OCI-LY1 (cell line): ENCODE measurements at regions not wholly inside any gene's neighbourhood (a gene's known extent, or its start where the extent isn't known, plus 50 kb on each side); places are given as distances from the start of the nearest gene placed in this dataset.

ENCODE experiments used
- H2AFZ ChIP-seq: fragments of 200-600 bp; sonication (generic), shearing (Covaris generic); 2 replicates; pipeline ENCODE4 v1.6.0; 2014; ENCODE audit warnings: antibody characterized with exemption, mild to moderate bottlenecking, low read length
- H3F3A ChIP-seq: fragments of 200-600 bp; sonication (generic), shearing (Covaris generic); 2 replicates; pipeline ENCODE4 v1.6.0; 2014; ENCODE audit warnings: mild to moderate bottlenecking, antibody characterized with exemption, low read length, moderate library complexity; ENCODE audit not compliant: insufficient read depth
- H3K27ac ChIP-seq: fragments of 200-600 bp; sonication (generic); 2 replicates; pipeline ENCODE4 v1.5.1; 2014; ENCODE audit warnings: low read length, mixed run types, mild to moderate bottlenecking, low read depth; ENCODE audit not compliant: poor library complexity, severe bottlenecking
- H3K27me3 ChIP-seq: fragments of 200-600 bp; sonication (generic); 2 replicates; pipeline ENCODE4 v1.6.0; 2014; ENCODE audit warnings: antibody characterized with exemption, mild to moderate bottlenecking, low read length, moderate library complexity; ENCODE audit not compliant: insufficient read depth
- H3K36me3 ChIP-seq: fragments of 200-600 bp; sonication (generic); 2 replicates; pipeline ENCODE4 v1.6.1; 2014; ENCODE audit warnings: mild to moderate bottlenecking, antibody characterized with exemption, low read length, moderate library complexity, mixed read lengths; ENCODE audit not compliant: insufficient read depth
- H3K4me1 ChIP-seq: fragments of 200-600 bp; sonication (generic); 2 replicates; pipeline ENCODE4 v1.5.1; 2014; ENCODE audit warnings: mild to moderate bottlenecking, low read length, moderate library complexity; ENCODE audit not compliant: insufficient read depth, severe bottlenecking
- H3K4me2 ChIP-seq: fragments of 200-600 bp; sonication (generic), shearing (Covaris generic); 2 replicates; pipeline ENCODE4 v1.6.1; 2014; ENCODE audit warnings: low read length
- H3K4me3 ChIP-seq: fragments of 200-600 bp; sonication (generic); 2 replicates; pipeline ENCODE4 v1.5.1; 2014; ENCODE audit warnings: low read length, low read depth, mild to moderate bottlenecking, mixed read lengths; ENCODE audit not compliant: poor library complexity, severe bottlenecking
- H3K79me2 ChIP-seq: fragments of 200-600 bp; shearing (Covaris generic); 2 replicates; pipeline ENCODE4 v1.6.1; 2016; ENCODE audit warnings: mixed run types, low read length, mixed read lengths; ENCODE audit not compliant: insufficient read depth
- H3K9ac ChIP-seq: fragments of 200-600 bp; sonication (generic), shearing (Covaris generic); 2 replicates; pipeline ENCODE4 v1.6.1; 2014; ENCODE audit warnings: mild to moderate bottlenecking, low read length, mixed read lengths
- H3K9me2 ChIP-seq: fragments of 200-600 bp; sonication (generic), shearing (Covaris generic); 2 replicates; pipeline ENCODE4 v1.6.1; 2014; ENCODE audit warnings: low read depth, mild to moderate bottlenecking, low read length, mixed read lengths
- H3K9me3 ChIP-seq: fragments of 200-600 bp; shearing (Covaris generic); 2 replicates; pipeline ENCODE4 v1.6.1; 2014; ENCODE audit warnings: low read length, mixed read lengths
- H4K20me1 ChIP-seq: fragments of 200-600 bp; sonication (generic), shearing (Covaris generic); 2 replicates; pipeline ENCODE4 v1.6.0; 2016; ENCODE audit warnings: mild to moderate bottlenecking, low read length; ENCODE audit not compliant: insufficient read depth
- EZH2 ChIP-seq: fragments of 200-600 bp; sonication (generic), shearing (Covaris generic); IDR thresholded peaks from 2 replicates; pipeline ENCODE4 v1.8.0; 2017; ENCODE audit warnings: borderline replicate concordance, mixed run types, mild to moderate bottlenecking, antibody characterized with exemption, low read length, moderate library complexity, mixed read lengths
- TF ChIP-seq, protein P1 (sequence below): fragments of 200-600 bp; sonication (generic), shearing (Covaris generic); IDR thresholded peaks from 2 replicates; pipeline ENCODE4 v1.5.1; 2017; ENCODE audit warnings: mild to moderate bottlenecking, antibody characterized with exemption, low read length, moderate library complexity, mixed read lengths

- Histone ChIP-seq H3K79me2 (no peaks in the 10 kb centered on the region), H3K4me3 (no peak overlapping the region), H3K9me3 (peaks cover 9% of the 10 kb centered on the region; the same call in 1 of the 2 replicates)
Observed at GRCh38 chr7:68917041-68917651, 681.1 kb upstream of the AUTS2 start.

GRCh38 chr7:68918621-68919020 lies 679.7 kb upstream of the AUTS2 start:
- TF ChIP-seq, protein P1, sequence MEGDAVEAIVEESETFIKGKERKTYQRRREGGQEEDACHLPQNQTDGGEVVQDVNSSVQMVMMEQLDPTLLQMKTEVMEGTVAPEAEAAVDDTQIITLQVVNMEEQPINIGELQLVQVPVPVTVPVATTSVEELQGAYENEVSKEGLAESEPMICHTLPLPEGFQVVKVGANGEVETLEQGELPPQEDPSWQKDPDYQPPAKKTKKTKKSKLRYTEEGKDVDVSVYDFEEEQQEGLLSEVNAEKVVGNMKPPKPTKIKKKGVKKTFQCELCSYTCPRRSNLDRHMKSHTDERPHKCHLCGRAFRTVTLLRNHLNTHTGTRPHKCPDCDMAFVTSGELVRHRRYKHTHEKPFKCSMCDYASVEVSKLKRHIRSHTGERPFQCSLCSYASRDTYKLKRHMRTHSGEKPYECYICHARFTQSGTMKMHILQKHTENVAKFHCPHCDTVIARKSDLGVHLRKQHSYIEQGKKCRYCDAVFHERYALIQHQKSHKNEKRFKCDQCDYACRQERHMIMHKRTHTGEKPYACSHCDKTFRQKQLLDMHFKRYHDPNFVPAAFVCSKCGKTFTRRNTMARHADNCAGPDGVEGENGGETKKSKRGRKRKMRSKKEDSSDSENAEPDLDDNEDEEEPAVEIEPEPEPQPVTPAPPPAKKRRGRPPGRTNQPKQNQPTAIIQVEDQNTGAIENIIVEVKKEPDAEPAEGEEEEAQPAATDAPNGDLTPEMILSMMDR: no peak
- no peak for TF ChIP-seq EZH2
- no peaks in the 10 kb centered on the region for H3F3A ChIP-seq
- H3K4me1 ChIP-seq: no peaks in the 10 kb centered on the region
- peaks cover 9% of the 10 kb centered on the region; the same call in 1 of the 2 replicates for H3K9me3 ChIP-seq
- no peaks in the 10 kb centered on the region for H3K9me2 ChIP-seq
- no peaks in the 10 kb centered on the region for H3K79me2 ChIP-seq
- no peaks in the 10 kb centered on the region for H4K20me1 ChIP-seq
- H3K4me2 ChIP-seq: no peak overlapping the region
- no peak overlapping the region for H3K27ac ChIP-seq
- H3K27me3 ChIP-seq: no peaks in the 10 kb centered on the region
- no peak overlapping the region for H3K9ac ChIP-seq
- no peak overlapping the region for H2AFZ ChIP-seq
- no peak overlapping the region for H3K4me3 ChIP-seq
- H3K36me3 ChIP-seq: no peaks in the 10 kb centered on the region

More at GRCh38 chr7:68917041-68917651, 681.1 kb upstream of the AUTS2 start:
- Histone ChIP-seq H3K9ac (no peak overlapping the region), H3K4me1 (no peaks in the 10 kb centered on the region), H3K4me2 (no peak overlapping the region), H3F3A (no peaks in the 10 kb centered on the region), H4K20me1 (no peaks in the 10 kb centered on the region), H3K27me3 (no peaks in the 10 kb centered on the region), H2AFZ (no peak overlapping the region), H3K27ac (no peak overlapping the region), H3K9me2 (no peaks in the 10 kb centered on the region), H3K36me3 (no peaks in the 10 kb centered on the region)
- TF ChIP-seq EZH2: no peak
- TF ChIP-seq, protein P1: no peak

DNA sequence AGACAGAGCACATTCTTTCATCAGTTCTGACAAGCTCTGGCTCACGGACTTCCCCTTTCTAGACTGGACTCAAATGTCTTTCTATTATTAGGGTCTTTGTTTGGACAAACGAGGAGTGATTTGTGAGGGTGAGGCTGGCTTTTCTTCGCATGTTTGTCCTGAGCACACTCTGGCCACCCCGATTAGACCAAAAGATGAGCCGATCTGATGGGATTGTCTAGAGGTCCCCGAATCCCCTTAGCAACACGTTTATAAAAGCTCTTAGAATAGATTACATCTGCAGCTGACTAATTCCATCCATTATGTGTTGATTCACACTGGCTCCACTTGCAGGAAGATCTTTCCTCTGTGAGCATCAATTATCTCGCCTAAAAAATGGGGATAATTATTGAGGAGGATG lies 675.4 kb upstream of the AUTS2 start:
- no peaks in the 10 kb centered on the region for H4K20me1 ChIP-seq

More for the DNA sequence above, 675.4 kb upstream of the AUTS2 start:
- no peaks in the 10 kb centered on the region for H3K36me3 ChIP-seq
- no peak overlapping the region for H3K4me3 ChIP-seq
- H3F3A ChIP-seq: no peaks in the 10 kb centered on the region
- H3K27ac ChIP-seq: no peak overlapping the region
- TF ChIP-seq, protein P1: no peak
- TF ChIP-seq EZH2: no peak
- H3K79me2 ChIP-seq: no peaks in the 10 kb centered on the region
- H3K9me2 ChIP-seq: no peaks in the 10 kb centered on the region
- peaks cover 5% of the 10 kb centered on the region; the same call in 1 of the 2 replicates for H3K9me3 ChIP-seq
- no peak overlapping the region for H2AFZ ChIP-seq
- no peaks in the 10 kb centered on the region for H3K27me3 ChIP-seq
- no peaks in the 10 kb centered on the region for H3K4me1 ChIP-seq
- H3K9ac ChIP-seq: no peak overlapping the region
- no peak overlapping the region for H3K4me2 ChIP-seq
